Progenitor cell of endocrine pancreas (in vitro differentiated cells): ENCODE measurements at regions not wholly inside any gene's neighbourhood (a gene's known extent, or its start where the extent isn't known, plus 50 kb on each side); places are given as distances from the start of the nearest gene placed in this dataset.

Experiments used
- DNase-seq: peaks from one replicate; pipeline ENCODE4 v3.0.0; 2021; ENCODE audit warnings: low spot score; ENCODE audit not compliant: unreplicated experiment
- H3K27ac Mint-ChIP-seq: 2 replicates; pipeline ENCODE4 v1.8.0; 2021; ENCODE audit warnings: mild to moderate bottlenecking, moderate library complexity, mixed read lengths
- H3K27me3 Mint-ChIP-seq: 2 replicates; pipeline ENCODE4 v1.8.0; 2021; ENCODE audit warnings: mixed read lengths
- H3K36me3 Mint-ChIP-seq: 2 replicates; pipeline ENCODE4 v1.8.0; 2022; ENCODE audit warnings: mixed read lengths; ENCODE audit not compliant: insufficient read depth
- H3K4me1 Mint-ChIP-seq: 2 replicates; pipeline ENCODE4 v1.8.0; 2021; ENCODE audit warnings: low read depth, mixed read lengths
- H3K4me3 Mint-ChIP-seq: 2 replicates; pipeline ENCODE4 v1.8.0; 2021; ENCODE audit warnings: low read depth, mild to moderate bottlenecking, moderate library complexity, mixed read lengths
- H3K9me3 Mint-ChIP-seq: 2 replicates; pipeline ENCODE4 v1.8.0; 2021; ENCODE audit warnings: low read depth, mixed read lengths
- CTCF ChIP-seq: fragments of 200-600 bp; sonication (generic); IDR thresholded peaks from one replicate; pipeline ENCODE4 v1.5.0; 2021; ENCODE audit warnings: antibody characterized with exemption, mild to moderate bottlenecking; ENCODE audit not compliant: unreplicated experiment

- DNase-seq: no peak
- Mint-ChIP-seq H3K9me3 (no peaks in the 10 kb centered on the region), H3K4me3 (no peak overlapping the region), H3K4me1 (peaks cover 17% of the 10 kb centered on the region), H3K27me3 (peaks cover 4% of the 10 kb centered on the region), H3K27ac (no peak overlapping the region), H3K36me3 (no peaks in the 10 kb centered on the region)
- no peak for TF ChIP-seq CTCF
These were observed 104.9 kb downstream of the KCNJ2 start for GRCh38 chr17:70274255-70274654.

- Mint-ChIP-seq H3K9me3 (peaks cover under 1% of the 10 kb centered on the region), H3K27me3 (peaks cover 4% of the 10 kb centered on the region), H3K27ac (no peak overlapping the region), H3K4me1 (peaks cover 18% of the 10 kb centered on the region), H3K36me3 (no peaks in the 10 kb centered on the region), H3K4me3 (no peak overlapping the region)
- DNase-seq: no peak
- no peak for TF ChIP-seq CTCF
These were observed 107.6 kb downstream of the KCNJ2 start for GRCh38 chr17:70276906-70277305.

DNA sequence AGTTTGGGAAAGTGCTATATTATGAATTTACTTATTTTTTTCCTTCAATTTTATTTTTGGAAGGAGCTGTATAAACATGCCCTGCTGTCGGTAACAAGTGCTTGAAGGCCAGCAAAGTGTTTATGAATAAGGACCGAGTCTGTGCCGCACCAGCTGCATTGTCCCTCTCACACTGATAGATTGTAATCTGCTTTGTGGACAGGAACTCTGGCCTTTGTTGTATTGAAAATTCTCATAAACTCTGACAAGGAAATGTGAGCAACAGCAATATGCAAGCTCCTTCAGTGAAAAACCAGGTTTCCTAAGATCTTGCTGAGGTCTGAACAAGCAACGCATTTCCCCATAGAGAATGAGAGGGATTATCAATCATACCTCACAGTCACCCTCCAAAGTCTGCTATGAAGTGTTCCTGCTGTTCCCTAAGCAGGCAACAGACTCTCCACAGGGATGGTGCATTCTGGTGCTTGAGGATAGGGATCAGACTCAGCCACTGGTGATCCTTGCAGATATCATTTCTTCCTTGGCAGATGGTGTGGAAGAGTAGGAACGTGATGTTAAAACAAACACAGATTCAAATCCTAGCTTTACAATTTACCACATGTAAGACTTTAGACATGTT is 109.6 kb downstream of the KCNJ2 start:
- no peak for DNase-seq
- peaks cover 4% of the 10 kb centered on the region for H3K27me3 Mint-ChIP-seq
- H3K4me3 Mint-ChIP-seq: no peak overlapping the region
- peaks cover 18% of the 10 kb centered on the region for H3K4me1 Mint-ChIP-seq
- no peaks in the 10 kb centered on the region for H3K36me3 Mint-ChIP-seq
- peaks cover 7% of the 10 kb centered on the region for H3K9me3 Mint-ChIP-seq
- no peak overlapping the region for H3K27ac Mint-ChIP-seq
- no peak for TF ChIP-seq CTCF

GRCh38 chr17:70286391-70286790 is 117.1 kb downstream of the KCNJ2 start:
- TF ChIP-seq CTCF: no peak
- Mint-ChIP-seq H3K4me1 (no peaks in the 10 kb centered on the region), H3K36me3 (no peaks in the 10 kb centered on the region), H3K27me3 (no peaks in the 10 kb centered on the region), H3K4me3 (no peak overlapping the region), H3K27ac (no peak overlapping the region), H3K9me3 (peaks cover 14% of the 10 kb centered on the region)
- DNase-seq: no peak

DNA sequence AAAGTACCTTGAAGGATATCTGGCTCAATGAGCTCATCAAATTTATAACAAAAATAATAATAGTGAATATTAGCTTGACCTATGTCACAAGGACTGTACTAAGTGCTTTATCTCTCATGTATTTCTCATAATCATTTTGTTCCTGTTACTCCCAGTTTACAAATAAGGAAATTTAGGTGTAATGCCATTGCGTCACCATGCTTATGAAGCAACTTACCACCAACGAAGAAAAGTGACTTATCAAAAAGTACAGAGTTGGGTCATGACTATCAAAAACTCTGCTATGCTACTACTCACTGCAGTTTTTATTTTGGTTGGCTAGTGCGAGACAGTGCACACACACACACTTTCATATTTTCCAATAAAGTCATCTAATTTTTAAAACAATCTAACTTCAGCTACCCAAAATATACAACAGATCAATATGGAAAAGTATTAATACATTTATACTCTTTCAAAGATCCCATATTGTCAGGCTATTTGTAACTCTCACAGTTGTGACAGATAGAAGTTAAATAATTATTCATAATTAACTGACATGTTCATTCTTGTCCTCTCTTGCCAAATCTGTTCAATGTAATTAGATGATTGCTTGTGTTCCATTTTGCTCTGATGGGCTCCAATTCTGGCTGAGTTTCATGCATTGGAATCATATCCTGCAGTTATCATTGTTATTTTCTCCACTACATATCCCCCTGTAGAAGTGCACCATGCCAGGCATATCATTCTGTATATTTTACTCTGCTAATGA is 119.4 kb downstream of the KCNJ2 start:
- H3K27me3 Mint-ChIP-seq: no peaks in the 10 kb centered on the region
- no peak overlapping the region for H3K4me3 Mint-ChIP-seq
- no peak for TF ChIP-seq CTCF
- DNase-seq: no peak
- H3K9me3 Mint-ChIP-seq: peaks cover 7% of the 10 kb centered on the region
- H3K27ac Mint-ChIP-seq: no peak overlapping the region
- no peaks in the 10 kb centered on the region for H3K36me3 Mint-ChIP-seq
- no peaks in the 10 kb centered on the region for H3K4me1 Mint-ChIP-seq
